ENCODE measurements at regions not wholly inside any gene's neighbourhood (a gene's known extent, or its start where the extent isn't known, plus 50 kb on each side); places are given as distances from the start of the nearest gene placed in this dataset.

DNA sequence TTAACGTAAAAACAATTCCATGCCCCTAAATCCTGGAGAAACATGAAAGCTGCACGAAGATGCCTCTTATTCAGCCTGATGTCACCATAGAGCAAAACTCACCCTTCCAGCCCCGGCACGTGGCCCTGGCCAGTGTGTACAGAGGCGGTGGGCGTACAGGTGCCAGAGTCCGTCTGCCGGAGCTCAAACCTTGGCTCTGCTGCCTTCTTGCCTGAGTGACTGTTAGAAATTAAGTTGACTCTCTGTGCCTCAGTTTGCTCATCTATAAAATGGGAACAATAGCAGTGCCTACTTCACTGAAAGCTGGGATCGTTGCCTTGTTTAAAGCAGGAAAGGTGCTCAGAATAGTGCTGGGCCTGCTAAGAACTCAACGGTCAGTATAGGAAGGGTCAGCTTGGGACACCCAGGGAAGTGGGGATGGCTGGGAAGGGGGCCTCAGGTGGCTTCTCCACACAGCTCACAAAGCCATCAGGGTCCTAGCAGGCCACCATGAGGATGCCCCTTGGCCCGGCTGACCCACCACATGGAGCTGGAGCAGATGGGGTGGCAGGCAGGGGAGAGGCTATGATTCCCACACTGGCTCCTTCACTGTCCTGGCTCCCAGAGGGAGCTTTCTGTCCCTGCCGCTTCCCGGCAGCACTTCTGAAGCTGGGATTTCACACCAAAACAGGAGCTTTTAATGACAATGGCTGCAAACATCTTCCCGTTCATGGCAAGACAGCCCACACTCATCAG lies 237.2 kb downstream of the NPHP4 start:
- TF ChIP-seq, protein P1, sequence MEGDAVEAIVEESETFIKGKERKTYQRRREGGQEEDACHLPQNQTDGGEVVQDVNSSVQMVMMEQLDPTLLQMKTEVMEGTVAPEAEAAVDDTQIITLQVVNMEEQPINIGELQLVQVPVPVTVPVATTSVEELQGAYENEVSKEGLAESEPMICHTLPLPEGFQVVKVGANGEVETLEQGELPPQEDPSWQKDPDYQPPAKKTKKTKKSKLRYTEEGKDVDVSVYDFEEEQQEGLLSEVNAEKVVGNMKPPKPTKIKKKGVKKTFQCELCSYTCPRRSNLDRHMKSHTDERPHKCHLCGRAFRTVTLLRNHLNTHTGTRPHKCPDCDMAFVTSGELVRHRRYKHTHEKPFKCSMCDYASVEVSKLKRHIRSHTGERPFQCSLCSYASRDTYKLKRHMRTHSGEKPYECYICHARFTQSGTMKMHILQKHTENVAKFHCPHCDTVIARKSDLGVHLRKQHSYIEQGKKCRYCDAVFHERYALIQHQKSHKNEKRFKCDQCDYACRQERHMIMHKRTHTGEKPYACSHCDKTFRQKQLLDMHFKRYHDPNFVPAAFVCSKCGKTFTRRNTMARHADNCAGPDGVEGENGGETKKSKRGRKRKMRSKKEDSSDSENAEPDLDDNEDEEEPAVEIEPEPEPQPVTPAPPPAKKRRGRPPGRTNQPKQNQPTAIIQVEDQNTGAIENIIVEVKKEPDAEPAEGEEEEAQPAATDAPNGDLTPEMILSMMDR (IDR thresholded peaks at IDR 0.05) = no peak
- no peak for TF ChIP-seq POLR2A (IDR thresholded peaks at IDR 0.05)

Measured in right lobe of liver (tissue), 4 donors.